Astrocyte (in vitro differentiated cells and primary cell): ENCODE measurements at regions not wholly inside any gene's neighbourhood (a gene's known extent, or its start where the extent isn't known, plus 50 kb on each side); places are given as distances from the start of the nearest gene placed in this dataset.

Experiments used
- EZH2 ChIP-seq: IDR thresholded peaks from 2 replicates; pipeline ENCODE4 v1.6.1; 2012; ENCODE audit warnings: mild to moderate bottlenecking, low read length, inconsistent platforms; ENCODE audit not compliant: insufficient read depth
- TF ChIP-seq, protein P1 (sequence below): IDR thresholded peaks from 2 replicates; pipeline ENCODE4 v1.5.1; 2011; ENCODE audit warnings: low read depth, mild to moderate bottlenecking, inconsistent platforms, low read length, moderate library complexity; ENCODE audit not compliant: insufficient read depth

- TF ChIP-seq, protein P1, sequence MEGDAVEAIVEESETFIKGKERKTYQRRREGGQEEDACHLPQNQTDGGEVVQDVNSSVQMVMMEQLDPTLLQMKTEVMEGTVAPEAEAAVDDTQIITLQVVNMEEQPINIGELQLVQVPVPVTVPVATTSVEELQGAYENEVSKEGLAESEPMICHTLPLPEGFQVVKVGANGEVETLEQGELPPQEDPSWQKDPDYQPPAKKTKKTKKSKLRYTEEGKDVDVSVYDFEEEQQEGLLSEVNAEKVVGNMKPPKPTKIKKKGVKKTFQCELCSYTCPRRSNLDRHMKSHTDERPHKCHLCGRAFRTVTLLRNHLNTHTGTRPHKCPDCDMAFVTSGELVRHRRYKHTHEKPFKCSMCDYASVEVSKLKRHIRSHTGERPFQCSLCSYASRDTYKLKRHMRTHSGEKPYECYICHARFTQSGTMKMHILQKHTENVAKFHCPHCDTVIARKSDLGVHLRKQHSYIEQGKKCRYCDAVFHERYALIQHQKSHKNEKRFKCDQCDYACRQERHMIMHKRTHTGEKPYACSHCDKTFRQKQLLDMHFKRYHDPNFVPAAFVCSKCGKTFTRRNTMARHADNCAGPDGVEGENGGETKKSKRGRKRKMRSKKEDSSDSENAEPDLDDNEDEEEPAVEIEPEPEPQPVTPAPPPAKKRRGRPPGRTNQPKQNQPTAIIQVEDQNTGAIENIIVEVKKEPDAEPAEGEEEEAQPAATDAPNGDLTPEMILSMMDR = no peak
- TF ChIP-seq EZH2 = no peak
Measured at GRCh38 chr11:92137747-92138146, 86.9 kb upstream of the FAT3 start.
